HepG2 (cell line): ENCODE measurements at regions not wholly inside any gene's neighbourhood (a gene's known extent, or its start where the extent isn't known, plus 50 kb on each side); places are given as distances from the start of the nearest gene placed in this dataset.

ENCODE experiments used
- EED ChIP-seq: sonication (generic); formaldehyde crosslinking; IDR thresholded peaks from 2 replicates; pipeline ENCODE4 v1.5.0; 2020; ENCODE audit warnings: mild to moderate bottlenecking, missing genetic modification reagents
- IKZF5 ChIP-seq: IDR thresholded peaks from 2 replicates; pipeline ENCODE4 v1.6.1; 2018; ENCODE audit warnings: missing genetic modification reagents, mild to moderate bottlenecking, missing compliant biosample characterization
- MED1 ChIP-seq: sonication (generic); formaldehyde crosslinking; IDR thresholded peaks from 2 replicates; pipeline ENCODE4 v1.4.0; 2020; ENCODE audit warnings: missing genetic modification reagents
- PPARG ChIP-seq: conservative IDR thresholded peaks from 2 replicates; pipeline ENCODE4 v1.6.1; 2016; ENCODE audit warnings: missing biosample characterization, missing genetic modification reagents
- SMC3 ChIP-seq: IDR thresholded peaks from 2 replicates; pipeline ENCODE4 v1.6.1; 2011; ENCODE audit warnings: low read length, improper control_type of control experiment
- ZNF142 ChIP-seq: sonication (generic); formaldehyde crosslinking; IDR thresholded peaks from 2 replicates; pipeline ENCODE4 v1.4.0; 2020; ENCODE audit warnings: missing genetic modification reagents
- ZNF225 ChIP-seq: sonication (generic); formaldehyde crosslinking; IDR thresholded peaks from 2 replicates; pipeline ENCODE4 v1.4.0; 2020; ENCODE audit warnings: mild to moderate bottlenecking, missing genetic modification reagents
- ZNF407 ChIP-seq: sonication (generic); formaldehyde crosslinking; IDR thresholded peaks from one replicate; pipeline ENCODE4 v1.5.1; 2020; ENCODE audit warnings: mild to moderate bottlenecking, missing genetic modification reagents; ENCODE audit errors: not compliant biosample characterization
- ZNF530 ChIP-seq: sonication (generic); formaldehyde crosslinking; IDR thresholded peaks from 2 replicates; pipeline ENCODE4 v1.5.0; 2020; ENCODE audit warnings: low read depth, mild to moderate bottlenecking, missing genetic modification reagents
- ZNF7 ChIP-seq: IDR thresholded peaks from 2 replicates; pipeline ENCODE4 v1.6.1; 2016; ENCODE audit warnings: missing biosample characterization, missing genetic modification reagents
- ZNF75D ChIP-seq: sonication (generic); formaldehyde crosslinking; IDR thresholded peaks from 2 replicates; pipeline ENCODE4 v1.8.1; 2023; ENCODE audit warnings: missing genetic modification reagents, mild to moderate bottlenecking, borderline replicate concordance
- ZNF780A ChIP-seq: sonication (generic); formaldehyde crosslinking; IDR thresholded peaks from 2 replicates; pipeline ENCODE4 v1.8.0; 2022; ENCODE audit warnings: mild to moderate bottlenecking, missing genetic modification reagents, moderate library complexity
- ZSCAN22 ChIP-seq: sonication (generic); formaldehyde crosslinking; IDR thresholded peaks from 2 replicates; pipeline ENCODE4 v1.4.0; 2020; ENCODE audit warnings: mild to moderate bottlenecking, missing genetic modification reagents

- TF ChIP-seq ZNF142 (CRISPR knock-in tag) (no peak), ZNF75D (CRISPR knock-in tag) (no peak), MED1 (CRISPR knock-in tag) (no peak; the same call in 1 of the 2 replicates), IKZF5 (CRISPR knock-in tag) (no peak), ZNF780A (CRISPR knock-in tag) (no peak), ZSCAN22 (CRISPR knock-in tag) (no peak), ZNF407 (CRISPR knock-in tag) (no peak), ZNF7 (CRISPR knock-in tag) (peak; percentile 60; the same call in 1 of the 2 replicates), SMC3 (no peak), EED (CRISPR knock-in tag) (peak; percentile 5; the same call in 1 of the 2 replicates), ZNF530 (CRISPR knock-in tag) (no peak), ZNF225 (CRISPR knock-in tag) (no peak), PPARG (CRISPR knock-in tag) (peak; percentile 56; the same call in 1 of the 2 replicates)
These were observed 66.3 kb upstream of the HK2 start (continued) for GRCh38 chr2:74767618-74768017.
